B cell (primary cell): ENCODE measurements at regions not wholly inside any gene's neighbourhood (a gene's known extent, or its start where the extent isn't known, plus 50 kb on each side); places are given as distances from the start of the nearest gene placed in this dataset.

Experiments used
- ATAC-seq: fragments of 200-7000 bp; cut with Tn5 transposase; one replicate; pipeline ENCODE4 v1.10.0; 2021; ENCODE audit warnings: low read depth, mild to moderate bottlenecking, moderate number of reproducible peaks, moderate library complexity
- CTCF ChIA-PET: fragments of 350-600 bp; sonication (Branson Sonifier 250); formaldehyde crosslinking; loops from one replicate; lab custom pipeline; 2021; ENCODE audit warnings: antibody characterized with exemption, inconsistent platforms; lab: Charles Lee
- POLR2A ChIA-PET: fragments of 350-600 bp; sonication (Branson Sonifier 250); formaldehyde crosslinking; loops from one replicate; lab custom pipeline; 2021; ENCODE audit warnings: antibody characterized with exemption; lab: Charles Lee
- DNase-seq: peaks from one replicate; pipeline ENCODE4 v3.0.0; 2013
- H2AFZ ChIP-seq: 2 replicates; pipeline ENCODE4 v1.6.1; 2012; ENCODE audit warnings: mild to moderate bottlenecking, low read depth, low read length; ENCODE audit not compliant: insufficient read depth, poor library complexity, severe bottlenecking
- H3K27ac ChIP-seq, 2 donors: 1 replicate in 1 of 2; 2 replicates in 1 of 2; pipeline ENCODE4 v1.5.1; 2012 to 2013; ENCODE audit warnings: low read length in 2 of 2, mild to moderate bottlenecking in 2 of 2, moderate library complexity in 1 of 2
- H3K27me3 ChIP-seq, 4 experiments: fragments of 200-600 bp in 1 of 4; sonication (generic) in 1 of 4; replicated peaks in 1 of 4; 1 replicate in 2 of 4; 2 replicates in 2 of 4; pipeline versions ENCODE4 v1.6.1 to v1.7.0; 2013 to 2016; ENCODE audit warnings: low read length in 3 of 4, mild to moderate bottlenecking in 2 of 4, mixed read lengths in 1 of 4, moderate library complexity in 1 of 4; ENCODE audit not compliant: insufficient read depth in 4 of 4, control insufficient read depth in 3 of 4; ENCODE audit errors: control extremely low read depth in 1 of 4
- H3K36me3 ChIP-seq, 2 experiments: replicated peaks in 1 of 2; 1 replicate in 1 of 2; 2 replicates in 1 of 2; pipeline versions ENCODE4 v1.6.1 to v1.7.1; 2013; ENCODE audit warnings: low read length in 1 of 2; ENCODE audit not compliant: insufficient read depth in 2 of 2, control insufficient read depth in 1 of 2; ENCODE audit errors: control extremely low read depth in 1 of 2, extremely low read depth in 1 of 2
- H3K4me1 ChIP-seq, 2 donors: fragments of 200-600 bp in 1 of 2; sonication (generic) in 1 of 2; 1 replicate in 1 of 2; 2 replicates in 1 of 2; pipeline versions ENCODE4 v1.5.1 to v1.6.1; 2013 to 2017; ENCODE audit warnings: low read length in 2 of 2; ENCODE audit not compliant: control insufficient read depth in 2 of 2, insufficient read depth in 2 of 2
- H3K4me2 ChIP-seq: replicated peaks from 2 replicates; pipeline ENCODE3; 2012; ENCODE audit warnings: mild to moderate bottlenecking, low read depth, low read length; ENCODE audit not compliant: poor library complexity, severe bottlenecking
- H3K4me3 ChIP-seq, 5 experiments: fragments of 200-600 bp in 1 of 5; sonication (generic) in 1 of 5; 1 replicate in 3 of 5; 2 replicates in 2 of 5; pipeline versions ENCODE4 v1.5.1 to v1.7.0; 2011 to 2016; ENCODE audit warnings: low read length in 4 of 5, mild to moderate bottlenecking in 4 of 5, low read depth in 2 of 5, control low read depth in 1 of 5, moderate library complexity in 1 of 5; ENCODE audit not compliant: insufficient read depth in 1 of 5; ENCODE audit errors: control extremely low read depth in 1 of 5, extremely low read depth in 1 of 5
- H3K79me2 ChIP-seq: fragments of 200-600 bp; sonication (generic); one replicate; pipeline ENCODE4 v1.6.0; 2016; ENCODE audit warnings: low read length; ENCODE audit not compliant: control insufficient read depth, insufficient read depth
- H3K9ac ChIP-seq: fragments of 200-600 bp; sonication (generic); 2 replicates; pipeline ENCODE4 v1.6.1; 2017; ENCODE audit warnings: mild to moderate bottlenecking, low read length, moderate library complexity
- H3K9me3 ChIP-seq, 3 donors: one replicate each; pipeline versions ENCODE4 v1.6.1 to v1.7.1; 2013; ENCODE audit warnings: low read length in 2 of 3; ENCODE audit not compliant: control insufficient read depth in 2 of 3, insufficient read depth in 1 of 3; ENCODE audit errors: control extremely low read depth in 1 of 3
- H4K20me1 ChIP-seq: 2 replicates; pipeline ENCODE4 v1.6.0; 2012; ENCODE audit warnings: mild to moderate bottlenecking, low read length; ENCODE audit not compliant: insufficient read depth, control insufficient read depth, poor library complexity, severe bottlenecking
- H3K27ac Mint-ChIP-seq: one replicate; pipeline ENCODE4 v1.8.0; 2021; ENCODE audit warnings: mixed read lengths
- H3K27me3 Mint-ChIP-seq: one replicate; pipeline ENCODE4 v1.8.0; 2021; ENCODE audit warnings: mixed read lengths
- H3K4me1 Mint-ChIP-seq: one replicate; pipeline ENCODE4 v1.8.0; 2021; ENCODE audit warnings: mixed read lengths
- H3K4me3 Mint-ChIP-seq: one replicate; pipeline ENCODE4 v1.8.0; 2021; ENCODE audit warnings: mixed read lengths
- H3K9me3 Mint-ChIP-seq: one replicate; pipeline ENCODE4 v1.8.0; 2022; ENCODE audit warnings: mixed read lengths; ENCODE audit not compliant: insufficient read depth
- CTCF ChIP-seq: fragments of 200-600 bp; IDR thresholded peaks from one replicate; pipeline ENCODE4 v1.8.0; 2022; ENCODE audit warnings: antibody characterized with exemption, mild to moderate bottlenecking
- EZH2 ChIP-seq: IDR thresholded peaks from 2 replicates; pipeline ENCODE4 v1.6.1; 2012; ENCODE audit warnings: borderline replicate concordance, low read depth, mild to moderate bottlenecking, moderate library complexity, low read length; ENCODE audit not compliant: insufficient read depth, poor library complexity, severe bottlenecking
- WGBS: methylation state at CpG from one replicate; pipeline ENCODE4 v1.1.5; 2013; ENCODE audit warnings: missing lambda C conversion rate; ENCODE audit not compliant: insufficient coverage; 5-methylcytosine and 5-hydroxymethylcytosine counted together
- intact Hi-C: fragments of 100-400 bp; cut with micrococcal nuclease; formaldehyde crosslinking; loops from one replicate; pipeline ENCODE4 v1.10.0; 2022

- Histone ChIP-seq H3K4me2 (no peak overlapping the region), H3K36me3 (no peaks in the 10 kb centered on the region), H4K20me1 (no peaks in the 10 kb centered on the region), H3K27me3 (no peaks in the 10 kb centered on the region), H3K4me3 (no peak overlapping the region), H3K4me1 (no peaks in the 10 kb centered on the region), H3K9me3 (peaks cover 0 to 3% (median 0%) of the 10 kb centered on the region in 3 donors), H3K79me2 (no peaks in the 10 kb centered on the region), H2AFZ (no peak overlapping the region), H3K9ac (no peak overlapping the region), H3K27ac (no peak overlapping the region)
- ChIA-PET CTCF (no interaction called here), POLR2A (no interaction called here)
- no CpG with 5 or more reads among the region's 4 CpGs for WGBS
- no peak overlapping the region for H3K27ac Mint-ChIP-seq
- H3K9me3 Mint-ChIP-seq = no peaks in the 10 kb centered on the region
- no peak for DNase-seq
- H3K4me1 Mint-ChIP-seq = peaks cover 2% of the 10 kb centered on the region
- peaks cover 3% of the 10 kb centered on the region for H3K27me3 Mint-ChIP-seq
- intact Hi-C loops = no loop called here
- no peak for TF ChIP-seq CTCF
- no peak for TF ChIP-seq EZH2
- H3K4me3 Mint-ChIP-seq = no peak overlapping the region
- ATAC-seq = no peak
Observed at GRCh38 chr12:42761601-42762350, 172.2 kb upstream of the PRICKLE1 start.

GRCh38 chr12:42761086-42761485 lies 171.5 kb upstream of the PRICKLE1 start:
- no peak overlapping the region for H3K4me3 Mint-ChIP-seq
- peaks cover 0 to 3% (median 0%) of the 10 kb centered on the region in 3 donors for H3K9me3 ChIP-seq
- CTCF ChIA-PET = no interaction called here

More at GRCh38 chr12:42761086-42761485, 171.5 kb upstream of the PRICKLE1 start:
- ATAC-seq = no peak
- no peaks in the 10 kb centered on the region for H3K36me3 ChIP-seq
- no peaks in the 10 kb centered on the region for H4K20me1 ChIP-seq
- intact Hi-C loops = no loop called here
- no peak overlapping the region for H3K4me3 ChIP-seq
- no peaks in the 10 kb centered on the region for H3K4me1 ChIP-seq
- no peak for DNase-seq
- peaks cover 2% of the 10 kb centered on the region for H3K4me1 Mint-ChIP-seq
- no peak overlapping the region for H3K27ac Mint-ChIP-seq
- no CpG with 5 or more reads among the region's 1 CpG for WGBS
- TF ChIP-seq EZH2 (no peak), CTCF (no peak)
- H3K27ac ChIP-seq = no peak overlapping the region
- H3K27me3 ChIP-seq = no peaks in the 10 kb centered on the region
- H3K79me2 ChIP-seq = no peaks in the 10 kb centered on the region
- no peaks in the 10 kb centered on the region for H3K9me3 Mint-ChIP-seq
- H3K4me2 ChIP-seq = no peak overlapping the region
- peaks cover 3% of the 10 kb centered on the region for H3K27me3 Mint-ChIP-seq
- H3K9ac ChIP-seq = no peak overlapping the region
- H2AFZ ChIP-seq = no peak overlapping the region
- POLR2A ChIA-PET = no interaction called here
